Central memory CD4-positive, alpha-beta T cell (primary cell): ENCODE measurements at regions not wholly inside any gene's neighbourhood (a gene's known extent, or its start where the extent isn't known, plus 50 kb on each side); places are given as distances from the start of the nearest gene placed in this dataset.
"Not testable (repeated sequence)": the region's sequence is repeated elsewhere in the genome, so short reads cannot be mapped to it uniquely, and the experiment has no call there.

Experiments used
- DNase-seq: peaks from one replicate; pipeline ENCODE4 v3.0.0; 2022

DNA sequence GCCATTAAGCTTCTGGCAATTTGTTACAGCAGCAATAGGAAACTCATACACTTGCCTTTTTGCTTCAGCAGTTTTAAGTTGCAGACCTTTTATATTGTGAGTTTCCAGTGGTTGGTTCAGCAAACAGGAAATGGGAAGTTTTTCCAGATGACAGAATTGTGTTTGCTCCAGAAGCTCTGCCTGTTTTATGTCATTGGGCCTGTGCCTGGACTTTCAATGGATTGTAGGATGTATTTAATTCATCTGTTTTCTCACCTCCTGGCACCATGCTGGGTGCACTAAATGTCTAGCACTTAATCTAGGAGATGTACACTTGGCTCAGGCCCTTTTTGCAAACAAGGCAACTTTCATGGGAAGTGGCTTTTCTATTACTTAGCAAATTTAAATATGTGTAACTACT is 100.4 kb upstream of the CLINT1 start:
- no peak for DNase-seq

DNA sequence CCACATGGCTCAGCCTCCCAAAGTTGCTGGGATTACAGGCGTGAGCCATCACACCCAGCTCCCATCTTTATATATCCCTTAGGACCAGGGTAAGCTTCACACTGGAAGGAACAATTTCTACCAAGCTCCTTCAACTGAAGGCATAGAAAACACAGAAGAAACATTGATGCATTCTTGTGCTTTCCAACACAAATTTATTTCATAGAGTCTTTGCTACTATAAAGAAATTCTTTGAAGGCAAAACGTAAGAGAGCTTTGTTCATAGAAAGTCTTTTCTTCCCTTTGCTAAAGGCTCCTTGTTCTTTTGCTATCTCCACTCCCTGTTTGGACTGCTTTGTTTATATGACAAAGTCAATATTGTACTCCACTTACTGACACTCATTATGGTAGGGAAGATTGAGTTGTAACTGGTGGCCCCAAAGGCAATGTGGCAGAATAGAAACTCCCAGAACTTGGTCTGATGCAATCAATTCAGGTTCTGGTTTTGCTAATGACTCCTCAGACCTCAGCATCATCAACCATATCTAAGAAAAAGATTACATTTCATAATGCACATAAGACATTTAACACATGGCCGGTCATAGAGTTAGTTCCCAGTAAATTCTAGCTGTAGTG is 97.4 kb upstream of the CLINT1 start:
- no peak for DNase-seq

DNA sequence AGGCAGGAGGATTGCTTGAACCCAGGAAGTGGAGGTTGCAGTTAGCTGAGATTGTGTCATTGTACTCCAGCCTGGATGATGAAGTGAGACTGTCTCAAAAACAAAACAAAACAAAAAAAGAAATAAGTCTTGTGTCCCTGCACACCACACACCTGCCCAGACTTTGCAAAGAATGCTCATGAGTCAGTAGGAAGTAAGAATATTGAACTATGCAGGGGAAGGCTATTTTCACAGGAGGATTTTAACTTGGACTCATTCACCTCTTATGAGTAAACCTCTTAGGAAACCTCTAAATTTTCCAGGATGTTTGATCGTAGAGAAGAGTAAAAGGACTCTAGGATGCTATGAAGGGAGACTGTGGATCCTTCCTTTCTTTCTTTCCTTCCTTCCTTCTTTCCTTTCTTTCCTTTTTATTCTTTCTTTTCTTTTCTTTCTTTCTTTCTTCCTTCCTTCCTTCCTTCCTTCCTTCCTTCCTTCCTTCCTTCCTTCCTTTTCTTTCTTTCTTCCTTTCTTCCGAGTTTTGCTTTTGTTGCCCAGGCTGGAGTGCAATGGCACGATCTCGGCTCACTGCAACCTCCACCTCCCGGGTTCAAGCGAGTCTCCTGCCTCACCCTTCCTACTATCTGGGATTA is 96.7 kb upstream of the CLINT1 start:
- no peak for DNase-seq

DNA sequence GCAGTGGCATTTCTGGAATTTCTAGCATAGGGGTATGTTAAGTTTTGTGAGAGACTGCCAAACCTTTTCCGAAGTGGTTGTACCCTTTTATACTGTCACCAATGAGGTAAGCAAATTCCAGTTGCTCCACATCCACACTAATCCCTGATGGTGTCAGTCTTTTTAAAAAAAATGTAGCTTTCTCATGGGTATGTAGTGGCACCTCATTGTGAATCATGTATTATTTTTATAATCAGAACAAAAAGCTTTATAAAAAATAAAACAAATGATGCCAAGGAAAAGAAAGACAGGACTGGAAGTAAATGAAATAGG is 93.4 kb upstream of the CLINT1 start:
- DNase-seq, result no peak

DNA sequence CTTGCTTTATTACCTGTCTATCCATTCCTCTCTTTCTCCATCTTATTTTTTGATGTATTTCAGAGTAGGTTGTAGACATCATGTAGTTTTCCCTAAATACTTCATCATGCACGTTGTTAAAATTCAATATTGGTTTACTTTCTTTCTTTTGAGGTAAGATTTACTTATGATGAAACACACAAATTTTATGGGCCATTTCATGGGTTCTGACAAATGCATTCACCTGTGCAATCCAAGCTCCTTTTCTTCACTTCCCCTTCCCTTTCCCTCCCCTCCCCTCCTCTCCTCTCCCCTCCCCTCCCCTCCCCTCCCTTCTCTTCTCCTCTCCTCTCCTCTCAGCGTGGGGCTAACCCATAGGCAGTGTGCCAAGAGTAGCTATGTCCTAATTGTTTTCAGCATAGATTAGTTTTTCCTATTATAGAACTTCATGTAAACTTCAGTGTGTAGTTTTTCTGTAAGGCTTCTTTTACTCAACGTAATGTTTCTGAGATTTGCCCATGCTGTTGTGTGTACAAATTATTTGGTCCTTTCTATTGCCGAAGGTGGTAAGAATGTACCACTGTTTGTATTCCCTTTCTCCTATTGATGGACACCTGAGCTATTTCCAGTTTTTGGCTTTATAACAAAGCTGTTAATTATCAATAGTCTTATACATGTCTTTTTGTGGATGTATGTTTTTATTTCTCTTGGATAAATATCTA is 92.9 kb upstream of the CLINT1 start:
- DNase-seq, result no peak

DNA sequence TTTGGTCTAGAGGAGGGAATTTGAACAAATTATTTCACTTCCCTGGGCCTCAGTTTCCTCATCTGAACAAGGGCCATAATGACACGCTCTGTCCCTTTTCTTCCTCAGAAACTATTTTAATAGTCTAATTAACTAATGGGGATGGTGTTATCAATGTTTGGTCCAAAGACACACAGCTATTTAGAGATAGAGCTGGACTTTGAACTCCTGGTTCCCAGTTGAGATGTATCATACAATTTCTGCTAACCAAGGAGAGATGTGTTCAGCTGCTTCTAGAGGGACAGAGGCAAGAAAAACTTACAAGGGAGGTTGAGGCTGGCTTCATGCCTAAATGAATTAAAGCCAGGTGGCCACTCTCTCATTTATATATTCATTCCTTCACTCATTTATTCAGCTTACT is 90.6 kb upstream of the CLINT1 start:
- DNase-seq, result no peak

DNA sequence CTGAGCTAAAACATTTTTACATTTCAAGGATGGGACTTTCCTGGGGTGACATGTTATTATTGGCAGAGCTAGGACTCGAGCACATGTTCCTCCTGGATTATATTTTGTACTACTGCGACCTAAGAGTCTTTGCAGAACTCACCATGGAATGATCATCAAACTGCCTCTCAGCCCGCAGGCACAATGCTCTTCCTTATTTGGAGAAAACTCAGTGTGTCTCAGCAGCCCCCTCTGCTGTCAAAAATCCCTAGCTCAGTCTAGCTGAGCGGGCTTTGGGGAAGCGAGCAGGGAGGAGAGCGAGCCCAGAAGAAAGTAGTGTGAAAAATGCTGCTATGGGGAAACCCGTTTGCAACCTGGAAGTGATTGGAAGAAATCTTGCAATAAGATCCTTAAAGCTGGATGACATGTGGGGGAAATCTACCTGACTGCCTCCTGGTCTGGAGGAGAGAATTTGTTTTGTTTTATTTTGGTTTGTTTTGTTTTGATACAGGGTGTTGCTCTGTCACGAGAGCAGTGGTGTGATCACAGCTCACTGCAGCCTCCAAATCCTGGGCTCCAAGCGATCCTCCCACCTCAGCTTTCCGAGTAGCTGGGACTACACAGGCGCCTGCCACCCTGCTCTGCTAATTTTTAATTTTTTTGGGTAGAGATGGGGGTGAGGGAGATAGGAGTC is 89.9 kb upstream of the CLINT1 start:
- peak; percentile 62 for DNase-seq

DNA sequence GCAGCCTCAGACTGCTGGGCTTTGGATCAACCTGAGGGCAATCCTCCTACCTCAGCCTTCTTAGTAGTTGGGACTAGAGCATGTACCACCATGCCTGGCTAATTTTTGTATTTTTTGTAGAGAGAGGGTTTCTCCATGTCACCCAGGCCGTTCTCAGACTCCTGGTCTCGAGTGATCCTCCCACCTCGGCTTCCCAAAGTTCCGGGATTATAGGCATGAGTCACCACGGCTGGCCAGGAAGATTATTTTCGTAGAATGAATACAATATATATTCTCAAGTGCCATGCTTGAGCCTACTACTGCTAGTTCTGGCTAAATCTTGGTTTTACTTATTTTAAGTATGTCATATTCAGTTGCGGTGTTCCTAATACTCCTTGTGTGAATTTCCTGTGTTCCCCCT is 88.2 kb upstream of the CLINT1 start:
- no peak for DNase-seq

DNA sequence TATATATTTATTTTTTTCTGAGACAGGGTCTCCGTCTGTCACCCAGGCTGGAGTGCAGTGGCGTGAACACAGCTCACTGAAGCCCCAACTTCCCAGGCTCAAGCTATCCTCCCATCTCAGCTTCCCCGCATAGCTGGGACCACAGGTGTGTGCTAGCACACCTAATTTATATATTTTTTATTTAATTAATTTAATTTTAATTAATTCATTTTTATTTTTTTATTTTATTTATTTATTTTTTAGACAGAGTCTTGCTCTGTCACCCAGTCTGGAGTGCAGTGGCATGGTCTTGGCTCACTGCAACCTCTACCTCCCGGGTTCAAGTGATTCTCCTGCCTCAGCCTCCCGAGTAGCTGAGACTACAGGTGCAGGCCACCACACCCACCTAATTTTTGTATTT is 86.9 kb upstream of the CLINT1 start:
- DNase-seq, result not testable (repeated sequence)

DNA sequence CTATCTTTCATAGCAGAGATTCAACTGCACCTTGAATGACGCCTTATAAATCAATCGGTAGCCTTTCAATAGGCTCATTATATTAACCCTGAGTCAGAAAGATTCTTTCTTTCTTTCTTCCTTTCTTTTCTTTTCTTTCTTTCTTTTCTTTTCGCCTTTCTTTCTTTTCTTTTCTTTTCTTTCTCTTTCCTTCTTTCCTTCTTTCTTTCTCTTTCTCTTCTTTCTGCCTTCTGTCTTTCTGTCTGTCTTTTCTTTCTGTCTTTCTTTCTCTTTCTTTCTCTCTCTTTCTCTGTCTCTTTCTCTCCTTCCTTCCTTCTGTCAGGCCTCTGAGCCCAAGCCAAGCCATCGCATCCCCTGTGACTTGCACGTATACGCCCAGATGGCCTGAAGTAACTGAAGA is 86.0 kb upstream of the CLINT1 start:
- no peak for DNase-seq

DNA sequence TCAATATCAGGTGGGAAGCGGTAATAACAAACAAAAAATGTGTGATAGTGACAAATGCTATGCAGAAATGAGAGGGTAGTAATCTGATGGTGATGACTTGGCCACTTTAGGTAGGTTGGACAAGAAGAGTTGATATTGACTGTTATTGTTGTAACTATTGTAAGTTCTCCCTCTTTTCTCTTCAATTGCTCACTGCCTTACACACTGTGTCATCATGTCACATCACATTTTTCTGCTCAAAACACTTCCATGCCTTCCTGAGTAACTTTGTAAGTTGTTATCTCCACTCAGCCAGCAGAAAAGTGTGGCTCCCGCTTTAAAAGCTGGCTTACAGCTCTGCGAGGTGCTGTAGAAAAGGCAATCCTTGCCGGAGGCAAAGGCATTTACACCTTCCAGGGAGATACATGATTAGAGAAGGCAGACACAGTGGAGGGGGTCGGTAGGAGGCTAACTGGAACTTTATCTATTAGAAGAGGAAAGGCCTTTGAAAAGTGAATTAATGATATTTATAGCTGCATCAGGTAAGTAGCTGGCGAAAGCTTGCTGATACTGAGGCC is 85.2 kb upstream of the CLINT1 start:
- no peak for DNase-seq

DNA sequence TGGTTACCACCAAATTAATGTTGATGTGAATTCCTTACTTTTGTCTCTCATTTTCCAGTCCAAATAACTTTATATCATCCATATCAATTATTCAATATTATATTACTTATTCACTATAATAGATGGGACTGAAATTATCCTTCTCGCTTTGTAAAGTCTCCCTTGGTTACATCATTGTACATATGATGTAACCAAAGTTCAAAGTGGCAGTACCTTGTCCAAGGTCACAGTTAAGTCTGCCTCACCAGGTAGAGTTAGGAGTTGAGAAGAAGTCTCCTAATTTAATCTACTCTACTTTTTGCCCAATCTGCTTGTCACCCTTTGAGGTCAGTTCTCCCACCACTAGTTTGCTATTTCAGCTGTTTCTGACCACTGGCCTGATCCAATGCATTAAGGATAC is 83.7 kb upstream of the CLINT1 start:
- no peak for DNase-seq

DNA sequence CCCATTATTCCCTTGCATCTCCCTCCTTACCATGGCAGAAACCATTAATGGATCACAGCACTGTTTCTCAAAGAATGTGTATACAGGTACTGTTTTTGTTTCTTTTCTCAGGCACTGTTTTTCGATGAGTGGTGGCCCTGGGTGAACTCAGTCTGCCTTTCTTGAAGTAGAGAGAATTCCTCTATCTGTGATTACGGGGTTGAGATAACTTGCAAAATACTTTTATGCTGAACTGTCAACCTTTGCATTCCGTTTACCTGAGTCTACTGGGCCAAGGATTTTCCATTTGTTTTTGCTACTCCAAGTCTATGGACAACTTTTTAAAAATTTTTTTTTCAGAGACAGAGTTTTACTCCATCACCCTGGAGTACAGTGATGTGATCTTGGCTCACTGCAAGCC is 82.7 kb upstream of the CLINT1 start:
- DNase-seq, result no peak

DNA sequence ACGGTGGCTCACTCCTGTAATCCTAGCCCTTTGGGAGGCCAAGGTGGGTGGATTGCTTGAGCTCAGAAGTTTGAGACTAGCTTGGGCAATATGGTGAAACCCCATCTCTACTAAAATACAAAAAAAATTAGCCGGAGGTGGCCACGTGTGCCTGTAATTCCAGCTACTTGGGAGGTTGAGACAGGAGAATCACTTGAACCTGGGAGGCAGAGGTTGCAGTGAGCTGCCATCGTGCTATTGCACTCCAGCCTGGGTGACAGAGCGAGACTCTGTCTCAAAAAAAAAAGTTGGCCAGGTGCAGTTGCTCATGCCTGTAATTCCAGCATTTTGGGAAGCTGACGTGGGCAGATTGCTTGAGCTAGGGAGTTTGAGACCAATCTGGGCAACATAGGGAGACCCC is 79.2 kb upstream of the CLINT1 start:
- DNase-seq, result not testable (repeated sequence)

DNA sequence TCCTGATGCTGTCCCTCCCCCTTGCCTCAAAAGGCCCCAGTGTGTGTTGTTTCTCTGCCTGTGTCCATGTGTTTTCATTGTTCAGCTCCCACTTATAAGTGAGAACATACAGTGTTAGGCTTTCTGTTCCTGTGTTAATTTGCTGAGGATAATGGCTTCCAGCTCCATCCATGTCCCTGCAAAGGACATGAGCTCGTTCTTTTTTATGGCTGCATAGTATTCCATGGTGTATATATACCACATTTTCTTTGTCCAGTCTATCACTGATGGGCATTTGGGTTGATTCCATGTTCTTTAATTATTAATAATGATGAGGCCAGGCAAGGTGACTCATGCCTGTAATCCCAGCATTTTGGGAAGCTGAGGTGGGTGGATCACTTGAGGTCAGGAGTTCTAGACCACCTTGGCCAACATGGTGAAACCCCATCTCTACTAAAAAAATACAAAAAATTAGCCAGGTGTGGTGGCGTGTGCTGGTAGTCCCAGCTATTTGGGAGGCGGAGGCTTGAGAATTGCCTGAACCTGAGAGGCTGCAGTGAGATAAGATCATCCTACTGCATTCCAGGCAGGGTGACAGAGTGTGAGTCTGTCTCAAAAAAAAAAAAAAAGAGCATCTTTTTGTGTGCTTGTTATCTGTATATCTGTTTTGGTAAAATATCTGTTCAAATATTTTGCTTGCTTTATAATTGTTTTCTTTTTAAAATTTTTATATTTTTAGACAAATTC is 78.0 kb upstream of the CLINT1 start:
- not testable (repeated sequence) for DNase-seq

DNA sequence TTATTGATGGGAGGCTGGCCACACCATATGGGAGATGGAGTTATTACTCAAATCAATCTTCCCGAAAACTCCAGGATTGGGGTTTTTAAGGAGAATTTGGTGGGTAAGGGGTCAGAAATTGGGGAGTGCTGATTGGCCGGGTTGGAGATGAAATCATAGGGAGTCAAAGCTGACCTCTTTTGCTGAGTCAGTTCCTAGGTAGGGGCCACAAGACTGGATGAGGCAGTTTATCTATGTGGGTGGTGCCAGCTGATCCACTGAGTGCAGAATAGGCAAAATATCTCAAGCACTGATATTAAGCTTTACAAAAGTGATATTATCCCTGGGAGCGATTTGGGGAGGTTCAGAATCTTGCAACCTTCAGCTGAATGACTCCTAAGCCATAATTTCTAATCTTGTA is 75.7 kb upstream of the CLINT1 start:
- DNase-seq, result no peak

DNA sequence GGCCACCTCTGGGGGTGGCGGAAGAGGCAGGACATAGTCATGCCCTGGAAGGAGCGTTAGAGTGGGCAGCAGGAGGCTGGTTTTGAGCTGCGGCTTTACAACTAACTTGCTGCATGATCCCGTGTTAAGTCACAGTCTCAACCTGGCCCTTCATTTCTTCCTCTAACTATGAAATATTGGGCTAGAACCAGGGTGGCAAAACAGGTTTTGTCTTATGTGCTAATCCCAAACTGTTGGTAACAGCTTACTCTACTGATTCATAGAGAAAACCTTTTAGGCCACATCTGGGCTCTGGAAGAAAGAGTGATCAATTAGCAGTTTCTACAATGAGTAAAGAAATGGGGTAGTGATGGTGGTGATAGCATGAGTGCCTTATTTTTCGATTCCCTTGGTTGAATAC is 74.1 kb upstream of the CLINT1 start:
- DNase-seq, result no peak

DNA sequence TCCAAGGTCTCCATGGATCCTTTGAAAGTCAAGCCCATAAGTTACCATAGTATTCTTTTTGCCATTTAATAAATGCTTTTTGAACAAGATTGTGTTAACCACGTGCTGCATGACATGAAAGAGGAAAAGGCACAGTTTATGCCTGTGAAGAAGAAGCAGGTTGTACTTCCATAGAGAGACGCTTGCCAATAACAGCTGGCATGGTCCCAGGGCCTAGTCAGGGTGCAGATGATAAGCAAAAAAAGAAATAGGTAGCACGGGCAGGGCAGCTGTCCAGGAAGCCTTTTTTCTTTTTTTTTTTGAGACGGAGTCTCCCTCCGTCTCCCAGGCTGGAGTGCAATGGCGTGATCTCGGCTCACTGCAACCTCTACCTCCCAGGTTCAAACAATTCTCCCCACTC is 71.8 kb upstream of the CLINT1 start:
- DNase-seq, result no peak

DNA sequence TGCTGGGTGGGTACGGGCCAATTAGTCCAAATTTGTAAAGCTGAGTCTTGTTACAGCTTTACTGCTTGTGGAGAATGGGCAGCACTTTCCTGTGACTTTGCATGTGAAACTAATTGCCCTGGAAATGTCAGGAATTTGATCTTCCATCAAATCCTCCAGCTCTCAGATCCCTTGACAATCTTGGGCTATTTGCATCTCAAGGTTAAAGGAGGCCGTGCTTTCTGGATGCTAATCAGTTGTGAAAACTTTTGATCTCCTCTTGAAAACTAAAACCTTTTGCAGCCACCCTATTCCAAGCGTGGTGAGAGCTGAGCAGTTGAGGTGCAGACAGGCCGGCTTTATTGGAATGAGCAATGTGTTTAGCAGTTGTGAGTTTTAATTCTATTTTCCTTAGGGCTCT is 68.0 kb upstream of the CLINT1 start:
- no peak for DNase-seq

DNA sequence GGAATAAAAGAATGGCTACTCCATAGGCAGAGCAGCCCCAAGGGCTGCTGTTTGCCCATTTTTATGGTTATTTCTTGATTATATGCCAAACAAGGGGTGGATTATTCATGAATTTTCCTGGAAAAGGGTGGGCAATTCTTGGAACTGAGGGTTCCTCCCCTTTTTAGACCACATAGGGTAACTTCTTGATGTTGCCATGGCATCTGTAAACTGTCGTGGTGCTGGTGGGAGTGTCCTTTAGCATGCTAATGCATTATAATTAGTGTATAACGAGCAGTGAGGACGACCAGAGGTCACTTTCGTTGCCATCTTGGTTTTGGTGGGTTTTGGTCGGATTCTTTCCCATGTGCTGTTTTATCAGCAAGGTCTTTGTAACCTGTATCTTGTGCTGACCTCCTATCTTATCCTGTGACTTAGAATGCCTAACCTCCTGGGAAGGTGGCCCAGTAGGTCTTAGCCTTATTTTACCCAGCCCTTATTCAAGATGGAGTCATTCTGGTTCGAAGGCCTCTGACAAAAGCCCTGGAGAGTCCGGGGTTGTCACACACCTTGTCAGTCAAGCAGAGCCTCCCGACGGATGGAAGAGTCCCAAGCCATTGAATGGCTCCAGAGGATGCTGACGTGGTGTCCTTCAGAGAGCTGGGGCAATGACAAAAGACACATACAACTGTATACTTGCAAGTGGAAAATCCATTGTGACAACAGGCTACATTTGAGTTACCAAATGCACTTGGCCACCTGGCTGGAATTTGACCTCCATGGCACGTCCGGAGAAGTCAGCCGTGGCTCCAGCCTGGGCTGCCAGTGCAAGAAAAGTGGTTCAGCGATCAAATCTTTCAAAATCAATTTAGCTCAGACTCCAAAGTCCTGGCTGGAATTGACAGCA is 67.1 kb upstream of the CLINT1 start:
- no peak for DNase-seq

DNA sequence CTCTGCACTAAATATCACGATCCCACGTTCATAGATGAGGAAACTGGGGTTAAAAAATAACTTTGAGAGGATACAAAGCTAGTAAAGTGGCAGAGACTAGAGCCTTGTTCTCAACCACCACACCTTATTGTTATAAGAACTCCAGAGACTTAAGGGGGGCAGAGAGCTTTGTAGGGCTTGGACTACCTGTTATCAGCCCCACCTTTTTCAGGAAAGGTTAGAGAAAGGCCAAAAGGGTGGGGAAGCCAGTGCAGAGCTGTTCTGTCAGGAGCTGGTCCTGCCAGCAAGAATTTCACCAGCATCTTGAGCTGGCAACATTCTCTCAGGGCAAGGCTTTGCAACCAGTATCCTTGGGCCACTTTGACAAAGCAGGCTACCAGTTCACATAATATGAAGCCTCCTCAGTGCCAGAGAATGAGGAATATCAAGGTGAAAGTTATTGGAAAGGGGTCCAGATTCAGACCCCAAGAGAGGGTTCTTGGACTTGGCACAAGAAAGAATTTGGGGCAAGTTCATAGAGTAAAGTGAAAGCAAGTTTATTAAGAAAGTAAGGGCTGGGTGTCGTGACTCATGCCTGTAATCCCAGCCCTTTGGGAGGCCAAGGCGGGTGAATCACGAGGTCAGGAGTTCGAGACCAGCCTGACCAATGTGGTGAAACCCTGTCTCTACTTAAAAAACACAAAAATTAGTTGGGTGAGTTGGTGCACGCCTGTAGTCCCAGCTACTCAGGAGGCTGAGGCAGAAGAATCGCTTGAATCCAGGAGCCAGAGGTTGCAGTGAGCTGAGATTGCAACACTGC is 66.2 kb upstream of the CLINT1 start:
- no peak for DNase-seq
